GM12878 (cell line): ENCODE measurements at regions not wholly inside any gene's neighbourhood (a gene's known extent, or its start where the extent isn't known, plus 50 kb on each side); places are given as distances from the start of the nearest gene placed in this dataset.
A peak's percentile ranks its signal among the peaks of the same experiment; 100 is the strongest.

Experiments used
- BACH1 ChIP-seq: fragments of 450-650 bp; IDR thresholded peaks from 2 replicates; pipeline ENCODE4 v1.6.1; 2017; ENCODE audit warnings: mild to moderate bottlenecking, borderline replicate concordance
- CHD2 ChIP-seq: IDR thresholded peaks from 2 replicates; pipeline ENCODE4 v1.6.1; 2011; ENCODE audit warnings: low read depth, low read length, improper control_type of control experiment, borderline replicate concordance
- ESRRA ChIP-seq: IDR thresholded peaks from 2 replicates; pipeline ENCODE4 v1.6.1; 2012; ENCODE audit warnings: mild to moderate bottlenecking, low read length, improper control_type of control experiment
- FOS ChIP-seq: IDR thresholded peaks from 3 replicates; pipeline ENCODE4 v1.6.1; 2011; ENCODE audit warnings: borderline replicate concordance; ENCODE audit not compliant: insufficient read length; ENCODE audit errors: extremely low read depth
- KLF5 ChIP-seq: fragments of 450-650 bp; IDR thresholded peaks from 2 replicates; pipeline ENCODE4 v1.6.1; 2014; ENCODE audit warnings: mild to moderate bottlenecking; ENCODE audit not compliant: partially characterized antibody
- LARP7 ChIP-seq: fragments of 450-650 bp; IDR thresholded peaks from 2 replicates; pipeline ENCODE4 v1.6.1; 2017; ENCODE audit warnings: mild to moderate bottlenecking
- NFXL1 ChIP-seq: fragments of 450-650 bp; IDR thresholded peaks from 2 replicates; pipeline ENCODE4 v1.6.1; 2017; ENCODE audit warnings: antibody characterized with exemption, mild to moderate bottlenecking, borderline replicate concordance
- RB1 ChIP-seq: fragments of 450-650 bp; formaldehyde crosslinking; IDR thresholded peaks from 2 replicates; pipeline ENCODE4 v1.6.1; 2017; ENCODE audit warnings: mild to moderate bottlenecking, borderline replicate concordance
- RBBP5 ChIP-seq: fragments of 200-600 bp; sonication (generic); conservative IDR thresholded peaks from 2 replicates; pipeline ENCODE4 v1.6.1; 2016
- SIN3A ChIP-seq: IDR thresholded peaks from 2 replicates; pipeline ENCODE4 v1.6.1; 2012; ENCODE audit warnings: low read depth, low read length, improper control_type of control experiment
- SMAD5 ChIP-seq: IDR thresholded peaks from 2 replicates; pipeline ENCODE4 v1.6.1; 2016; ENCODE audit warnings: antibody characterized with exemption, low read depth
- SMARCA5 ChIP-seq: fragments of 450-650 bp; IDR thresholded peaks from 2 replicates; pipeline ENCODE4 v1.6.1; 2017; ENCODE audit warnings: mild to moderate bottlenecking
- SPI1 ChIP-seq: IDR thresholded peaks from 2 replicates; pipeline ENCODE4 v1.6.1; 2011; ENCODE audit warnings: low read depth, mild to moderate bottlenecking, low read length, moderate library complexity, borderline replicate concordance; ENCODE audit not compliant: insufficient read depth
- STAT1 ChIP-seq: fragments of 450-650 bp; conservative IDR thresholded peaks from 2 replicates; pipeline ENCODE4 v1.6.1; 2014; ENCODE audit warnings: antibody characterized with exemption, mild to moderate bottlenecking
- STAT3 ChIP-seq: IDR thresholded peaks from 2 replicates; pipeline ENCODE4 v1.6.1; 2011; ENCODE audit warnings: low read depth, low read length, improper control_type of control experiment
- TAF1 ChIP-seq: IDR thresholded peaks from 2 replicates; pipeline ENCODE4 v1.6.1; 2011; ENCODE audit warnings: mild to moderate bottlenecking, low read depth, low read length, borderline replicate concordance
- ZNF24 ChIP-seq: fragments of 450-650 bp; IDR thresholded peaks from 2 replicates; pipeline ENCODE4 v1.6.1; 2017; ENCODE audit warnings: antibody characterized with exemption, mild to moderate bottlenecking
- TF ChIP-seq, protein P1 (sequence below): fragments of 450-650 bp; IDR thresholded peaks from 2 replicates; pipeline ENCODE4 v1.6.1; 2017; ENCODE audit warnings: mild to moderate bottlenecking, moderate library complexity
- TF ChIP-seq, protein P2 (sequence below): IDR thresholded peaks from 2 replicates; pipeline ENCODE4 v1.6.1; 2011; ENCODE audit warnings: borderline replicate concordance, low read depth, mild to moderate bottlenecking, moderate library complexity, low read length; ENCODE audit not compliant: insufficient read depth, poor library complexity, severe bottlenecking
- TF ChIP-seq, protein P3 (sequence below): IDR thresholded peaks from 2 replicates; pipeline ENCODE4 v1.6.1; 2012; ENCODE audit warnings: mild to moderate bottlenecking, low read depth, low read length
- TF ChIP-seq, protein P4 (sequence below): fragments of 150-350 bp; IDR thresholded peaks from 2 replicates; pipeline ENCODE4 v1.6.1; 2014; ENCODE audit warnings: mild to moderate bottlenecking, low read depth, low read length

DNA sequence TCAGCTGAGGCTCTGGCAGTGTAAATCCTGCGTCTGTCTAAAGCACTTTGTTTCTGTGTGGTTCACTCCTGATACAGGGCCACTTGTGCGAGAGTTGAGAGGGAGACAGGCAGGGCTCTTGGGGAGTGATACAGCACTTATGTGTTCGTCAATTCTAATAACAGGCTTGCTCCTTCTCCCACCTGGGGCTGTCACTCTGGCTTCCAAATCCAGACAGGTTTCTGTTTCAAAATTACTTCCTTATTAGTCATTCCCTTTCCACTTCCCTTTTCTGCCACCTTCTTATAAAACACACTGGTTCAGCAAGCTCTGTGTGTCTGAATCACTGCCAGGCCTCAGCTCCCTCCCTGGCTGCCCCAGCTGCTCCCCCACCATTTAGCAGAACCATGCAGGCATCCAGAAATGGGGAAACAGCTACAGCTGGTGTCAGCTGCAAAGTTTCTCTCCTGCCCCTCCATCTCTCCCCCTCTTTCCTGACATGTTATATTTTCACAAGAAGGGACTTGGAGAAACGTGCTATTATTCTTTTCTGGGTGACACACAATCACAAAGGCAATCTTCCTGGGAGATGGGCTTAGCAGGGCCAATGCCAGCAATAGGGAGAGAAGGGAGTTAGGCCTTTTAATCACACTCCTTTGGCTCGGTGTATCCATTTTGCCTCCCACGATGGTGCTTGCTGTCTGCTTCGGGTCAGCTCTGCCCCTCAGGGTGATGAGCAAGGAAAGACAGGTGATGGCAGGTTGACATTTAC, 58.4 kb upstream of the ZNRF2 start (continued):
- TF ChIP-seq, protein P1, sequence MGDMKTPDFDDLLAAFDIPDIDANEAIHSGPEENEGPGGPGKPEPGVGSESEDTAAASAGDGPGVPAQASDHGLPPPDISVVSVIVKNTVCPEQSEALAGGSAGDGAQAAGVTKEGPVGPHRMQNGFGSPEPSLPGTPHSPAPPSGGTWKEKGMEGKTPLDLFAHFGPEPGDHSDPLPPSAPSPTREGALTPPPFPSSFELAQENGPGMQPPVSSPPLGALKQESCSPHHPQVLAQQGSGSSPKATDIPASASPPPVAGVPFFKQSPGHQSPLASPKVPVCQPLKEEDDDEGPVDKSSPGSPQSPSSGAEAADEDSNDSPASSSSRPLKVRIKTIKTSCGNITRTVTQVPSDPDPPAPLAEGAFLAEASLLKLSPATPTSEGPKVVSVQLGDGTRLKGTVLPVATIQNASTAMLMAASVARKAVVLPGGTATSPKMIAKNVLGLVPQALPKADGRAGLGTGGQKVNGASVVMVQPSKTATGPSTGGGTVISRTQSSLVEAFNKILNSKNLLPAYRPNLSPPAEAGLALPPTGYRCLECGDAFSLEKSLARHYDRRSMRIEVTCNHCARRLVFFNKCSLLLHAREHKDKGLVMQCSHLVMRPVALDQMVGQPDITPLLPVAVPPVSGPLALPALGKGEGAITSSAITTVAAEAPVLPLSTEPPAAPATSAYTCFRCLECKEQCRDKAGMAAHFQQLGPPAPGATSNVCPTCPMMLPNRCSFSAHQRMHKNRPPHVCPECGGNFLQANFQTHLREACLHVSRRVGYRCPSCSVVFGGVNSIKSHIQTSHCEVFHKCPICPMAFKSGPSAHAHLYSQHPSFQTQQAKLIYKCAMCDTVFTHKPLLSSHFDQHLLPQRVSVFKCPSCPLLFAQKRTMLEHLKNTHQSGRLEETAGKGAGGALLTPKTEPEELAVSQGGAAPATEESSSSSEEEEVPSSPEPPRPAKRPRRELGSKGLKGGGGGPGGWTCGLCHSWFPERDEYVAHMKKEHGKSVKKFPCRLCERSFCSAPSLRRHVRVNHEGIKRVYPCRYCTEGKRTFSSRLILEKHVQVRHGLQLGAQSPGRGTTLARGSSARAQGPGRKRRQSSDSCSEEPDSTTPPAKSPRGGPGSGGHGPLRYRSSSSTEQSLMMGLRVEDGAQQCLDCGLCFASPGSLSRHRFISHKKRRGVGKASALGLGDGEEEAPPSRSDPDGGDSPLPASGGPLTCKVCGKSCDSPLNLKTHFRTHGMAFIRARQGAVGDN = no peak; the same call in 1 of the 2 replicates
- no peak for TF ChIP-seq FOS
- TF ChIP-seq STAT1 = no peak
- TF ChIP-seq SMARCA5 = peak; percentile 23; the same call in 1 of the 2 replicates
- no peak for TF ChIP-seq TAF1
- TF ChIP-seq, protein P2, sequence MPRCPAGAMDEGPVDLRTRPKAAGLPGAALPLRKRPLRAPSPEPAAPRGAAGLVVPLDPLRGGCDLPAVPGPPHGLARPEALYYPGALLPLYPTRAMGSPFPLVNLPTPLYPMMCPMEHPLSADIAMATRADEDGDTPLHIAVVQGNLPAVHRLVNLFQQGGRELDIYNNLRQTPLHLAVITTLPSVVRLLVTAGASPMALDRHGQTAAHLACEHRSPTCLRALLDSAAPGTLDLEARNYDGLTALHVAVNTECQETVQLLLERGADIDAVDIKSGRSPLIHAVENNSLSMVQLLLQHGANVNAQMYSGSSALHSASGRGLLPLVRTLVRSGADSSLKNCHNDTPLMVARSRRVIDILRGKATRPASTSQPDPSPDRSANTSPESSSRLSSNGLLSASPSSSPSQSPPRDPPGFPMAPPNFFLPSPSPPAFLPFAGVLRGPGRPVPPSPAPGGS = peak; percentile 52
- no peak for TF ChIP-seq SIN3A
- TF ChIP-seq, protein P3, sequence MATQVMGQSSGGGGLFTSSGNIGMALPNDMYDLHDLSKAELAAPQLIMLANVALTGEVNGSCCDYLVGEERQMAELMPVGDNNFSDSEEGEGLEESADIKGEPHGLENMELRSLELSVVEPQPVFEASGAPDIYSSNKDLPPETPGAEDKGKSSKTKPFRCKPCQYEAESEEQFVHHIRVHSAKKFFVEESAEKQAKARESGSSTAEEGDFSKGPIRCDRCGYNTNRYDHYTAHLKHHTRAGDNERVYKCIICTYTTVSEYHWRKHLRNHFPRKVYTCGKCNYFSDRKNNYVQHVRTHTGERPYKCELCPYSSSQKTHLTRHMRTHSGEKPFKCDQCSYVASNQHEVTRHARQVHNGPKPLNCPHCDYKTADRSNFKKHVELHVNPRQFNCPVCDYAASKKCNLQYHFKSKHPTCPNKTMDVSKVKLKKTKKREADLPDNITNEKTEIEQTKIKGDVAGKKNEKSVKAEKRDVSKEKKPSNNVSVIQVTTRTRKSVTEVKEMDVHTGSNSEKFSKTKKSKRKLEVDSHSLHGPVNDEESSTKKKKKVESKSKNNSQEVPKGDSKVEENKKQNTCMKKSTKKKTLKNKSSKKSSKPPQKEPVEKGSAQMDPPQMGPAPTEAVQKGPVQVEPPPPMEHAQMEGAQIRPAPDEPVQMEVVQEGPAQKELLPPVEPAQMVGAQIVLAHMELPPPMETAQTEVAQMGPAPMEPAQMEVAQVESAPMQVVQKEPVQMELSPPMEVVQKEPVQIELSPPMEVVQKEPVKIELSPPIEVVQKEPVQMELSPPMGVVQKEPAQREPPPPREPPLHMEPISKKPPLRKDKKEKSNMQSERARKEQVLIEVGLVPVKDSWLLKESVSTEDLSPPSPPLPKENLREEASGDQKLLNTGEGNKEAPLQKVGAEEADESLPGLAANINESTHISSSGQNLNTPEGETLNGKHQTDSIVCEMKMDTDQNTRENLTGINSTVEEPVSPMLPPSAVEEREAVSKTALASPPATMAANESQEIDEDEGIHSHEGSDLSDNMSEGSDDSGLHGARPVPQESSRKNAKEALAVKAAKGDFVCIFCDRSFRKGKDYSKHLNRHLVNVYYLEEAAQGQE = no peak
- TF ChIP-seq SPI1 = peak; percentile 99
- TF ChIP-seq KLF5 = no peak
- no peak for TF ChIP-seq STAT3
- no peak for TF ChIP-seq ZNF24
- peak; percentile 49; the same call in 1 of the 2 replicates for TF ChIP-seq CHD2
- TF ChIP-seq, protein P4, sequence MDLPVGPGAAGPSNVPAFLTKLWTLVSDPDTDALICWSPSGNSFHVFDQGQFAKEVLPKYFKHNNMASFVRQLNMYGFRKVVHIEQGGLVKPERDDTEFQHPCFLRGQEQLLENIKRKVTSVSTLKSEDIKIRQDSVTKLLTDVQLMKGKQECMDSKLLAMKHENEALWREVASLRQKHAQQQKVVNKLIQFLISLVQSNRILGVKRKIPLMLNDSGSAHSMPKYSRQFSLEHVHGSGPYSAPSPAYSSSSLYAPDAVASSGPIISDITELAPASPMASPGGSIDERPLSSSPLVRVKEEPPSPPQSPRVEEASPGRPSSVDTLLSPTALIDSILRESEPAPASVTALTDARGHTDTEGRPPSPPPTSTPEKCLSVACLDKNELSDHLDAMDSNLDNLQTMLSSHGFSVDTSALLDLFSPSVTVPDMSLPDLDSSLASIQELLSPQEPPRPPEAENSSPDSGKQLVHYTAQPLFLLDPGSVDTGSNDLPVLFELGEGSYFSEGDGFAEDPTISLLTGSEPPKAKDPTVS = no peak
- TF ChIP-seq LARP7 = no peak
- TF ChIP-seq NFXL1 = no peak
- TF ChIP-seq RBBP5 = no peak
- TF ChIP-seq RB1 = 0 out of 2 replicates have a peak, but pooled peaks have one; percentile 30
- TF ChIP-seq ESRRA = no peak
- peak; percentile 51; the same call in 1 of the 2 replicates for TF ChIP-seq BACH1
- TF ChIP-seq SMAD5 = no peak
